Liver (tissue), 8 donors: ENCODE measurements at regions not wholly inside any gene's neighbourhood (a gene's known extent, or its start where the extent isn't known, plus 50 kb on each side); places are given as distances from the start of the nearest gene placed in this dataset.

Experiments used
- DNase-seq: peaks from one replicate; pipeline ENCODE4 v3.0.0-alpha.2; 2017; ENCODE audit warnings: low spot score
- H3K27ac ChIP-seq, 2 donors: one replicate each; pipeline ENCODE4 v1.7.0; 2013; ENCODE audit warnings: inconsistent platforms in 2 of 2, low read length in 2 of 2, control low read depth in 1 of 2, low read depth in 1 of 2, mild to moderate bottlenecking in 1 of 2
- H3K27me3 ChIP-seq, 4 donors: one replicate each; pipeline versions ENCODE4 v1.6.1 to v1.7.0; 2013; ENCODE audit warnings: low read length in 3 of 4, inconsistent platforms in 1 of 4, mild to moderate bottlenecking in 1 of 4, moderate library complexity in 1 of 4; ENCODE audit not compliant: control insufficient read depth in 4 of 4, insufficient read depth in 4 of 4
- H3K36me3 ChIP-seq, 4 donors: one replicate each; pipeline versions ENCODE4 v1.6.1 to v1.7.0; 2013; ENCODE audit warnings: low read length in 3 of 4, mild to moderate bottlenecking in 3 of 4, low read depth in 1 of 4, moderate library complexity in 1 of 4; ENCODE audit not compliant: control insufficient read depth in 4 of 4, insufficient read depth in 3 of 4
- H3K4me1 ChIP-seq, 4 donors: one replicate each; pipeline versions ENCODE4 v1.6.1 to v1.7.0; 2013; ENCODE audit warnings: low read length in 3 of 4, mild to moderate bottlenecking in 3 of 4, moderate library complexity in 1 of 4; ENCODE audit not compliant: control insufficient read depth in 4 of 4, insufficient read depth in 4 of 4
- H3K4me3 ChIP-seq, 3 donors: one replicate each; pipeline versions ENCODE4 v1.6.1 to v1.7.0; 2013; ENCODE audit warnings: low read length in 3 of 3, control low read depth in 1 of 3, low read depth in 1 of 3, mild to moderate bottlenecking in 1 of 3
- H3K9ac ChIP-seq, 2 donors: one replicate each; pipeline ENCODE4 v1.7.0; 2013; ENCODE audit warnings: low read length in 2 of 2, mild to moderate bottlenecking in 2 of 2, moderate library complexity in 2 of 2, control low read depth in 1 of 2, low read depth in 1 of 2
- H3K9me3 ChIP-seq, 4 donors: one replicate each; pipeline versions ENCODE4 v1.6.1 to v1.7.0; 2013; ENCODE audit warnings: low read length in 3 of 4; ENCODE audit not compliant: control insufficient read depth in 4 of 4
- EGR1 ChIP-seq, 2 donors: IDR thresholded peaks; 2 replicates each; pipeline ENCODE4 v1.6.1; 2016 to 2018; ENCODE audit warnings: antibody characterized with exemption in 2 of 2, low read depth in 2 of 2
- FOXA2 ChIP-seq: IDR thresholded peaks from 2 replicates; pipeline ENCODE4 v1.6.1; 2016; ENCODE audit warnings: antibody characterized with exemption
- GABPA ChIP-seq, 2 donors: IDR thresholded peaks in 1 of 2; conservative IDR thresholded peaks in 1 of 2; 2 replicates each; pipeline ENCODE4 v1.6.1; 2016; ENCODE audit warnings: antibody characterized with exemption in 2 of 2, mild to moderate bottlenecking in 1 of 2, moderate library complexity in 1 of 2
- HNF4G ChIP-seq: IDR thresholded peaks from 2 replicates; pipeline ENCODE4 v1.6.1; 2016; ENCODE audit warnings: antibody characterized with exemption
- JUND ChIP-seq, 2 donors: IDR thresholded peaks; 2 replicates each; pipeline ENCODE4 v1.6.1; 2016; ENCODE audit warnings: antibody characterized with exemption in 2 of 2
- RAD21 ChIP-seq, 2 donors: IDR thresholded peaks; 2 replicates each; pipeline ENCODE4 v1.6.1; 2016; ENCODE audit warnings: antibody characterized with exemption in 2 of 2, mild to moderate bottlenecking in 2 of 2
- SP1 ChIP-seq: IDR thresholded peaks from 2 replicates; pipeline ENCODE4 v1.6.1; 2018; ENCODE audit warnings: antibody characterized with exemption, mild to moderate bottlenecking
- TAF1 ChIP-seq: conservative IDR thresholded peaks from 2 replicates; pipeline ENCODE4 v1.6.1; 2016; ENCODE audit warnings: antibody characterized with exemption, mild to moderate bottlenecking
- YY1 ChIP-seq: IDR thresholded peaks from 2 replicates; pipeline ENCODE4 v1.6.1; 2016; ENCODE audit warnings: antibody characterized with exemption, mild to moderate bottlenecking
- WGBS: extraction: QIAGEN DNeasy Blood & Tissue Kit; methylation state at CpG from one replicate; pipeline ENCODE4 v1.1.7; 2013; 5-methylcytosine and 5-hydroxymethylcytosine counted together
- TF ChIP-seq, protein P1 (sequence below): IDR thresholded peaks from 2 replicates; pipeline ENCODE4 v1.6.1; 2016; ENCODE audit warnings: antibody characterized with exemption
- TF ChIP-seq, protein P2 (sequence below): fragments of 150-350 bp; IDR thresholded peaks from 2 replicates; pipeline ENCODE4 v1.5.1; 2017; ENCODE audit warnings: improper control_type of control experiment, low read depth, low read length; ENCODE audit not compliant: missing input control
- TF ChIP-seq, protein P3 (sequence below): IDR thresholded peaks from 2 replicates; pipeline ENCODE4 v1.6.1; 2016; ENCODE audit warnings: antibody characterized with exemption, mild to moderate bottlenecking
- donor health status: healthy.
- donor health status: healthy.
- donor health status: healthy.
- donor health status: healthy.
- donor health status: healthy.

DNA sequence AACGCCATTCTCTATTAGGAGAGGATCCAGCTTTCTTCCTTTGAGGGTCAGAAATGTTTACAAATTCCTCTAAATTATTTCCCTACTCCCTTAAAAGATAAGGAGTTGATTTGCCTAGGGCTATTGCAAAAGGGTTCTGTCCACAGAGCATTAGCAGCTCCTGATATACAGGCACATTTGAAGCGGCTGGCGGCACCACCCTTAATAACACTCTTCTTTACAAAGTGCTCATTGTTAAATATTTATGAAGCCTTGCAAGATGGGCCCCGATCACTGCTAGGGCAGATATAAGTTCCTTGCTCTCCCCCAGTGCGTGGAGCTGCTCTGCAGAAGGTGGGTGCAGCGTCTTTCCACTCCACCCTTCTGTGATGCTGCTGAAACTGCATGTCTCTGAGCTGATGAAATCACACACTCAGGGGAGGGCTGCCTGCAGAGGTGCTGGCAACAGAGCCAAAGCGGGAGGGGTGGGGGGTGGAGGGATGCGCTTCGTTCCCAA, 116.7 kb upstream of the NTM start:
- DNase-seq = no peak
- no peak overlapping the region for H3K27ac ChIP-seq
- no peaks in the 10 kb centered on the region for H3K36me3 ChIP-seq
- H3K27me3 ChIP-seq = peaks cover 0 to 9% (median 0%) of the 10 kb centered on the region in 4 donors
- H3K4me1 ChIP-seq = no peaks in the 10 kb centered on the region
- no peak overlapping the region for H3K9ac ChIP-seq
- no peak overlapping the region for H3K4me3 ChIP-seq
- no peaks in the 10 kb centered on the region for H3K9me3 ChIP-seq
- WGBS = 7% methylated on average over 9 of the region's 9 CpGs
- TF ChIP-seq, protein P1, sequence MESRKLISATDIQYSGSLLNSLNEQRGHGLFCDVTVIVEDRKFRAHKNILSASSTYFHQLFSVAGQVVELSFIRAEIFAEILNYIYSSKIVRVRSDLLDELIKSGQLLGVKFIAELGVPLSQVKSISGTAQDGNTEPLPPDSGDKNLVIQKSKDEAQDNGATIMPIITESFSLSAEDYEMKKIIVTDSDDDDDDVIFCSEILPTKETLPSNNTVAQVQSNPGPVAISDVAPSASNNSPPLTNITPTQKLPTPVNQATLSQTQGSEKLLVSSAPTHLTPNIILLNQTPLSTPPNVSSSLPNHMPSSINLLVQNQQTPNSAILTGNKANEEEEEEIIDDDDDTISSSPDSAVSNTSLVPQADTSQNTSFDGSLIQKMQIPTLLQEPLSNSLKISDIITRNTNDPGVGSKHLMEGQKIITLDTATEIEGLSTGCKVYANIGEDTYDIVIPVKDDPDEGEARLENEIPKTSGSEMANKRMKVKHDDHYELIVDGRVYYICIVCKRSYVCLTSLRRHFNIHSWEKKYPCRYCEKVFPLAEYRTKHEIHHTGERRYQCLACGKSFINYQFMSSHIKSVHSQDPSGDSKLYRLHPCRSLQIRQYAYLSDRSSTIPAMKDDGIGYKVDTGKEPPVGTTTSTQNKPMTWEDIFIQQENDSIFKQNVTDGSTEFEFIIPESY = no peak
- TF ChIP-seq RAD21 (IDR thresholded peaks at IDR 0.05) (no peak), JUND (IDR thresholded peaks at IDR 0.05) (no peak), SP1 (no peak)
- TF ChIP-seq, protein P2, sequence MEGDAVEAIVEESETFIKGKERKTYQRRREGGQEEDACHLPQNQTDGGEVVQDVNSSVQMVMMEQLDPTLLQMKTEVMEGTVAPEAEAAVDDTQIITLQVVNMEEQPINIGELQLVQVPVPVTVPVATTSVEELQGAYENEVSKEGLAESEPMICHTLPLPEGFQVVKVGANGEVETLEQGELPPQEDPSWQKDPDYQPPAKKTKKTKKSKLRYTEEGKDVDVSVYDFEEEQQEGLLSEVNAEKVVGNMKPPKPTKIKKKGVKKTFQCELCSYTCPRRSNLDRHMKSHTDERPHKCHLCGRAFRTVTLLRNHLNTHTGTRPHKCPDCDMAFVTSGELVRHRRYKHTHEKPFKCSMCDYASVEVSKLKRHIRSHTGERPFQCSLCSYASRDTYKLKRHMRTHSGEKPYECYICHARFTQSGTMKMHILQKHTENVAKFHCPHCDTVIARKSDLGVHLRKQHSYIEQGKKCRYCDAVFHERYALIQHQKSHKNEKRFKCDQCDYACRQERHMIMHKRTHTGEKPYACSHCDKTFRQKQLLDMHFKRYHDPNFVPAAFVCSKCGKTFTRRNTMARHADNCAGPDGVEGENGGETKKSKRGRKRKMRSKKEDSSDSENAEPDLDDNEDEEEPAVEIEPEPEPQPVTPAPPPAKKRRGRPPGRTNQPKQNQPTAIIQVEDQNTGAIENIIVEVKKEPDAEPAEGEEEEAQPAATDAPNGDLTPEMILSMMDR = no peak

DNA sequence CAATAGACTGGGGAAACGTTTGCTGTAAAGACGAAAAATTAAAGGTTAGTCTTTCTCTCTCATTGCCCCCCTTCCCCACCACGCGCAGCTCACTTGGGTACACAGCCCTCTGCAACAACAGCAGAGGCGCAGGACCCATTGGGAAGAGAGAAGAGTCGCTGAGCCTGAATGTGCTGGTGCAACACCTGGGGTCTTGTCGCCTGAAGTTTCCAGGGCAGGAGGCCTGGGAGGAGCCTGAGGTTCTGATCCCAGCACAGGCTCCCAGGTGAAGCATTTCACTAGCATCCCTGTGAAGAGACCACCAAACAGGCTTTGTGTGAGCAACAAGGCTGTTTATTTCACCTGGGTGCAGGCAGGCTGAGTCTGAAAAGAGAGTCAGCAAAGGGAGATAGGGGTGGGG, 116.2 kb upstream of the NTM start:
- no peak overlapping the region for H3K4me3 ChIP-seq
- no peak for DNase-seq
- no peaks in the 10 kb centered on the region for H3K4me1 ChIP-seq
- H3K9ac ChIP-seq = no peak overlapping the region
- H3K27me3 ChIP-seq = peaks cover 0 to 9% (median 0%) of the 10 kb centered on the region in 4 donors
- H3K9me3 ChIP-seq = no peaks in the 10 kb centered on the region
- WGBS = 22% methylated on average over 7 of the region's 7 CpGs
- TF ChIP-seq HNF4G (no peak), RAD21 (IDR thresholded peaks at IDR 0.05) (no peak)
- TF ChIP-seq, protein P2 = no peak
- no peaks in the 10 kb centered on the region for H3K36me3 ChIP-seq
- H3K27ac ChIP-seq = no peak overlapping the region

DNA sequence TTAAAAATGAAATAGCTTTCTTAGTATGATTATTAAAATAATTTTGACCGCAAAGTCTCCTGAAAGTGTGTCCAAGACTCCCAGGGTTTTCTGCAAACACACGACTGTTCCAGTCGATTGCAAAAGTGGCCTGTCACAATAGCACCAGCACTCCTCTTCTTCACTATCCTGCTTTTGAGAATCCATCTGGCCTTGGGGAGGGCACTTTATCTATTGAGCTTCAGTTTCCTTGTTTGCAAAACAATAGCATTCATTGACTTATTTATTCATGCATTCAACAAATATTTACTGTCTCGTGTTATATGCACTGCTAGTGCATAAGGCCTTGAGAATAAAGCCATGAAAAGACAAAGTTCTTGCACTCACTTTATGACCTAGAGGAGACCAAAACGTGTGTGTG, 96.2 kb upstream of the NTM start:
- Histone ChIP-seq H3K27me3 (peaks cover 0 to 7% (median 0%) of the 10 kb centered on the region in 4 donors), H3K4me1 (no peaks in the 10 kb centered on the region), H3K4me3 (no peak overlapping the region), H3K36me3 (no peaks in the 10 kb centered on the region), H3K9me3 (peaks cover 0 to 1% (median 0%) of the 10 kb centered on the region in 4 donors), H3K9ac (no peak overlapping the region), H3K27ac (no peak overlapping the region)
- no peak for DNase-seq
- 40% methylated on average over 5 of the region's 5 CpGs for WGBS
- TF ChIP-seq, protein P3, sequence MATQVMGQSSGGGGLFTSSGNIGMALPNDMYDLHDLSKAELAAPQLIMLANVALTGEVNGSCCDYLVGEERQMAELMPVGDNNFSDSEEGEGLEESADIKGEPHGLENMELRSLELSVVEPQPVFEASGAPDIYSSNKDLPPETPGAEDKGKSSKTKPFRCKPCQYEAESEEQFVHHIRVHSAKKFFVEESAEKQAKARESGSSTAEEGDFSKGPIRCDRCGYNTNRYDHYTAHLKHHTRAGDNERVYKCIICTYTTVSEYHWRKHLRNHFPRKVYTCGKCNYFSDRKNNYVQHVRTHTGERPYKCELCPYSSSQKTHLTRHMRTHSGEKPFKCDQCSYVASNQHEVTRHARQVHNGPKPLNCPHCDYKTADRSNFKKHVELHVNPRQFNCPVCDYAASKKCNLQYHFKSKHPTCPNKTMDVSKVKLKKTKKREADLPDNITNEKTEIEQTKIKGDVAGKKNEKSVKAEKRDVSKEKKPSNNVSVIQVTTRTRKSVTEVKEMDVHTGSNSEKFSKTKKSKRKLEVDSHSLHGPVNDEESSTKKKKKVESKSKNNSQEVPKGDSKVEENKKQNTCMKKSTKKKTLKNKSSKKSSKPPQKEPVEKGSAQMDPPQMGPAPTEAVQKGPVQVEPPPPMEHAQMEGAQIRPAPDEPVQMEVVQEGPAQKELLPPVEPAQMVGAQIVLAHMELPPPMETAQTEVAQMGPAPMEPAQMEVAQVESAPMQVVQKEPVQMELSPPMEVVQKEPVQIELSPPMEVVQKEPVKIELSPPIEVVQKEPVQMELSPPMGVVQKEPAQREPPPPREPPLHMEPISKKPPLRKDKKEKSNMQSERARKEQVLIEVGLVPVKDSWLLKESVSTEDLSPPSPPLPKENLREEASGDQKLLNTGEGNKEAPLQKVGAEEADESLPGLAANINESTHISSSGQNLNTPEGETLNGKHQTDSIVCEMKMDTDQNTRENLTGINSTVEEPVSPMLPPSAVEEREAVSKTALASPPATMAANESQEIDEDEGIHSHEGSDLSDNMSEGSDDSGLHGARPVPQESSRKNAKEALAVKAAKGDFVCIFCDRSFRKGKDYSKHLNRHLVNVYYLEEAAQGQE = no peak
- no peak for TF ChIP-seq SP1
- no peak for TF ChIP-seq HNF4G
- no peak for TF ChIP-seq YY1
- TF ChIP-seq FOXA2 = no peak
- no peak for TF ChIP-seq GABPA (IDR thresholded peaks at IDR 0.05 in 1 of 2, conservative IDR thresholded peaks at IDR 0.05 in 1 of 2)
- TF ChIP-seq, protein P2 = no peak
- TF ChIP-seq RAD21 (IDR thresholded peaks at IDR 0.05) = no peak
- no peak for TF ChIP-seq EGR1 (IDR thresholded peaks at IDR 0.05; ENCODE audit: low read depth in 2 of 2)
- TF ChIP-seq TAF1 = no peak
